AML-193 (cell line): ENCODE measurements at regions not wholly inside any gene's neighbourhood (a gene's known extent, or its start where the extent isn't known, plus 50 kb on each side); places are given as distances from the start of the nearest gene placed in this dataset.
"Not testable (repeated sequence)": the region's sequence is repeated elsewhere in the genome, so short reads cannot be mapped to it uniquely, and the experiment has no call there.

Experiments
- DNase-seq, 2 experiments: peaks; one replicate each; lab custom pipeline; 2025; lab: John Stamatoyannopoulos, UW

DNA sequence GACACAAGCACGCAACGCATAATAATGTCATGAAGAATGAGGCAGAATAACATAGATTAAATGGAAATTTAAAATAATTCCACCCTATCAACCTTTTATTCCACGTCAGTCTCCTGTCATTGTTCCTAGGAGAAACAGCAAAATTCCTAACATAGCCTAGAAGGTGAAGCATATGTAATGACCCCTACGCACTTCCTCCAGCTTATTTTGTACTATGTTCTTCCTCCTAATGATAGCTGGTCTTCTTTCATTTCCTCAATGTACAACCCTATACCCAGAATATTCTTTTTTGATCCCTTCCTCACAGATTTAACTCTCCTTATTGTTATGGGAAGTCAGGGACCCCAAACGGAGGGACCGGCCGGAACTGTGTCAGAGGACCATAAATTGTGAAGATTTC lies 122.0 kb upstream of the CARMIL1 start:
- DNase-seq: no peak

DNA sequence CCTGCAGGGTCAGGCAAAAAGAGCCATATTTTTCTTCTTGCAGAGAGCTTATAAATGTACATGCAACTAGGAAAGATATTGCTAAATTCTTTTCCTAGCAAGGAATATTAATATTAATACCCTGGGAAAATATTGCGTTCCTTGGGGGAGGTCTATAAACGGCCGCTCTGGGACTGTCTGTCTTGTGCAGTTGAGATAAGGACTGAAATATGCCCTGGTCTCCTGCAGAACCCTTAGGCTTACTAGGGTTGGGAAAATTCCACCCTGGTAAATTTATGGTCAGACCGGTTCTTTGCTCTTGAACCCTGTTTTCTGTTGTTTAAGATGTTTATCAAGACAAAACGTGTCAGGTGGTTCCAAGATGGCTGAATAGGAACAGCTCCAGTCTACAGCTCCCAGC lies 121.3 kb upstream of the CARMIL1 start:
- no peak for DNase-seq

DNA sequence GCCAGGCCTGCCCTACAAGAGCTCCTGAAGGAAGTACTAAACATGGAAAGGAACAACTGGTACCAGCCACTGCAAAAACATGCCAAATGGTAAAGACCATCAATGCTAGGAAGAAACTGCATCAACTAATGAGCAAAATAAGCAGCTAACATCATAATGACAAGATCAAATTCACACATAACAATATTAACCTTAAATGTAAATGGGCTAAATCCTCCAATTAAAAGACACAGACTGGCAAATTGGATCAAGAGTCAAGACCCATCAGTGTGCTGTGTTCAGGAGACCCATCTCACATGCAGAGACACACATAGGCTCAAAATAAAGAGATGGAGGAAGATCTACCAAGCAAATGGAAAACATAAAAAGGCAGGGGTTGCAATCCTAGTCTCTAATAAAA lies 119.0 kb upstream of the CARMIL1 start:
- DNase-seq: not testable (repeated sequence)

DNA sequence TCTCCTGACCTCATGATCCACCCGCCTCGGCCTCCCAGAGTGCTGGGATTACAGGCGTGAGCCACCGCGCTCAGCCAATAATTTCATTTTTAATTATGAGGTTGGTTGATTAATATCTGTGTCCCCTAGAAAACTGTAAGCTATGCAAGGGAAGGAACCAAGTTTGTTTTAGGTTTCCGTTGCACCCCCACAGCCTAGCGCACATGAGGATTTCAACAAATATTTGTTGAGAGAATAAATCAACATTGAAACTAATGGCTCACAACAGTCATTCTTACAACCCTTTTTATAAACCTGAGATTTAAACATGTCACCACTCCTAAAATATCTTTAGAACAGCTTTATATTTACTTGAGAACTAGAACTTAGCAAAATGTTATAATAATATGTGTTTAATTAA lies 114.0 kb upstream of the CARMIL1 start:
- no peak for DNase-seq

DNA sequence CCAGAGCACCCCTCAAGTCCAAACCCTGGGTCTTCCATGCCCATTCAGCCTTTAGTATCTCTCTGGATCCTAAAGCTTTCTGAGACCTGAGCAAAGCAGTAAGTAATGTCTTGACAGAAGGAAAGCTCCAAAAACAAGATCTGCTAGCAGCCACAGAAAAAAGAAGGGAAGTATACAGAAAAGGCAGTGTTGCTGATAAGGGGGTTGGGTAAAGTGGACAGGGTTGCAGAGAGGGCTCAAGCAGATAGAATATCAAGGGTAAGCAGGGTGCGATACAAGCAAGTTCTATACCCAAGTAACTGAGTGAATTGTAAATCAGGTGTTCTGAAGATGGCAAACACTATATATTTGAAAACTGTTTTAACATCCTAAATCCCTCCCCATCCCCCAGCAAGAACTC lies 113.4 kb upstream of the CARMIL1 start:
- DNase-seq: no peak

DNA sequence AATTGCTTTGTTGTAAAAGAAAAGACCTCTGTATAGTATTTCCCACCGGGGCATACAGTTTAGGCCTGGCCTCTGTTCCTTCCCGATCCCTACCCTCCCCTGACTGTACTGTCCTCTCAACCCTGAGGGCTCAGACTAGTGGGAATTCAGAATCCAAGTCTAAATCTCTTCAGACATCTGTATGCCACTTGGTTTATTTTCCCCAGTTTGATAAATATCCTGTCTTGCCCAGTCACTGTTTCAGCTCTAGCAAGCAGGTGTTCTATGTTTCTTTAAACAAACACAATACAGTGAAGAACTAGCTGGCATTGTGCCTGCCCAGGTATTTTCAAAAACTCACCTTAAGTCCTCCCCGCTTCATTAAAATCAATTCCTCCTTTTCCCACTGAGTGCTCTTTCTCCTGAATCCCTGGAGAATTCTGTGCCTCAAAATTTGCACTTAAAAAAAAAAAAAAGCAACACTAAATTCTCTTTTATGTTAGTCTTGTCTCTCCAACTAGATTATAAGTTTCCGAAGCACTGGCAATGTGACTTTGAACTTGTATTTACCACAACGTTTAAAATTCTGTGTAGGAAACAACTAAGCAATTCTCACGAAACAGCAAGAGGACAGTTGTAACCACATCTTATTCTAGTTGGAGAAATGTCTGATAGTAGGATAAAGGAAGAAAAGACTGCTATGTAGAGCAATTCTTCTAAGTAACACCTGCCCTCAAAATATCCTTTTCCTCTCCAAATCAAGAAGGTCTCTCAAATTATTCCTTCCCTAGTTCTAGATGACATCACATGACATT lies 112.0 kb upstream of the CARMIL1 start:
- no peak for DNase-seq

DNA sequence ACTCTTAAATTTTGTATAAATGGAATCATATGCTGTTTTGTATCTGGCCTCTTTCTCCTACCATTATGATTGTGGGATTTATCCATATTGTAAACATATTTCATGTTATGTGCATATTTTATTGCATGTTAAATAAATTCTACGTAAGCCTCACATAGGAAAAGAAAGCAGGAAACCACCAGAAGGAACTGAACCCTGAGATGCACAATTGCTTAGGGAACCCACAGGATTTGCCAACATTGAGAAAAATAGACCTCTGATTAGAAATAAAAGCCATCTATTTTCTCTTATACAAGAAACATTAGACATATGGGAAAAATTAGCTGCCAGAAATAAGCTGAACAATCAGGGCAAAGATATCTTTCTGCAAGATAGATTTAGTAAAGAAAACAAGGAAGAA lies 111.2 kb upstream of the CARMIL1 start:
- peak; percentile 55 to 58 for DNase-seq

DNA sequence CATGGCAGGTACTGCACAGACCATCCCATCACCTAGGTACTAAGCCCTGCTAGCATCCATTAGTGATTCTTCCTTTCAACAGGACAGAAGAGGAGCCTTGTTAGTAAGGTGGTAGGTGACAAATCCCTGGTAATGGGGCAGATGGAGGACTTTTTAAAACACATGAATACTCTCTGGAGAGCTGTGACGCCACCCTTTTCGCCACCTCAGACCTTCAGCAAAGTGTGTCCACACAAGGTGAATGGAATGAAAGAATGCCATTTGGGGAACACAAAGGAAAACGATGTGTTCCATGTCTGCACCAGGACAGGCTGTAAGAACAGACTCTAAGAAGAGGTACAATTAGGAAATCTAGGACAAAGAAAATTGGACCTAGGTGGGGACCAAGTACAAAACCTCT lies 110.5 kb upstream of the CARMIL1 start:
- DNase-seq: no peak

DNA sequence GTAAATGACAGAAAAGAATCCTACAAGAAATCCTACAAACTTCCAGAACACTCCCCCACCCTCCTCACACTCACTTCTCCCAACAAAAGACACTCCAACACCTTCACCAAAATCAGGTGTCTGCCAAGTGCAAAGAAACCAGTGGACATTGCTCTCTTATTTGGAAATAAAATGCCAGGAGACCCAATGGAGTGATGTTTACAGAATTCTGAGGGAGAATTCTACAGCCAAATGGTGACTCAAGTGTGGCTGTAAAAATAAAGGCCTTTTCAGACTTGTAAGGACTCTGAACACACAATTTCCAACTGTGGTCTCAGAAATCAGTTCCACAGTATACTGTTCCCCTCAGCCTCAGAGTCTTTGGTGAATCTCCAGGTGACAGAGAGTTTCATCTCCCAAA lies 109.6 kb upstream of the CARMIL1 start:
- DNase-seq: no peak

DNA sequence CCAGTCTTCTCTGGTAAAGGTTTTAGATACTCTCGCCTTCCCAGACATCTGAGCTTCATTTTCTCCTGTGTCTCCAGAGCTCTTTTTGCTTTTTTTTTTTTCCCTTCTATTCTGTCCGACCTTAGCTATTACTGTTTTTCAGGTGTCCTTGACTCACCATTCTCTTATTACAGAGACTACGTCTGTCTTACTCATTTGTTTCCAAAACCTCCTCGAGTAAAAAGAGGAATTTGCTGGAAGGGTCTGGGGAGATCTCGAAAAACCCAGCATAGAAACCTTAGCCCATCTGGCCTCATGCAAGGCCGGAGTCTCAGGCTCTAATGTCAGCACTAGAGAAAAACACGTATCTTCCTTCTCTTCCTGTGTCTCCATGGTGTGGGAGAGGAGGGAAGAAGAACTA lies 109.2 kb upstream of the CARMIL1 start:
- no peak for DNase-seq

DNA sequence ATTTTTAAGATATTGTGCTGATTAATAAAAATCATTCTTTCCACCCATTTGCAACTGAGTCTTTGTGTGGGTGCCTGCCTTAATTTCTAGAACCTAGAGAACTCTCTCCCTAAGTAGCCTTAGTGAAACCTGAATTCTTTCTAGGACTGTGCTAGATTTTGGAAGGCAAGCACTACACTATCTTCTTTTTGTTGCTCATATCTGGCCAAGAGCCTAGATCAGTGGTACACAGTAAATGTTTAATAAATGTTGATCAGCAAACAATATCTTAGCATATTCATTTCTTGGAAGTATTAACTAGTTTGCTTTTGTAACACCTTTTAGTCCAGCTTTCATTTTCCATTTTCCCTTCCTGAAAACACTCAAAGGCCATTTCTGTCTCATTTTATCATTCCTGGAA lies 108.5 kb upstream of the CARMIL1 start:
- no peak for DNase-seq

DNA sequence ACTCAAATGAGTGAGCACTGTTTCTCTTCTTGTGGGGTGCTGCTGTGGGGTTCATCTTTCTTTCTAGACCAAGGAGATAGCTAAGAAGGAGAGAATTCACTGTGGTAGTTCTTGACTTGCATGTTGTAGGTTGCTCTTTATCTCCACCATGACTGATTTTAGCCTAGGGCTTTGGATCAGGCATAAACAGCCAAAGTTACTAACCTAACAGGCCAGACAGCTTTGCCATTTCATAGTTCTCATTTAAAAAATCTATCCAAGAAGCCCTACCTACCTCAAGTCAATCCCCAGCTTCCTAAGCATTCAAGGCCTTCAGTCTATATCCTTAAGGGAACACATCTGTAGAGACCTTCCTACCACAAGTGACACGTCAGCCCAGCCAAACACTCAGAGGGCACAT lies 107.9 kb upstream of the CARMIL1 start:
- no peak for DNase-seq

DNA sequence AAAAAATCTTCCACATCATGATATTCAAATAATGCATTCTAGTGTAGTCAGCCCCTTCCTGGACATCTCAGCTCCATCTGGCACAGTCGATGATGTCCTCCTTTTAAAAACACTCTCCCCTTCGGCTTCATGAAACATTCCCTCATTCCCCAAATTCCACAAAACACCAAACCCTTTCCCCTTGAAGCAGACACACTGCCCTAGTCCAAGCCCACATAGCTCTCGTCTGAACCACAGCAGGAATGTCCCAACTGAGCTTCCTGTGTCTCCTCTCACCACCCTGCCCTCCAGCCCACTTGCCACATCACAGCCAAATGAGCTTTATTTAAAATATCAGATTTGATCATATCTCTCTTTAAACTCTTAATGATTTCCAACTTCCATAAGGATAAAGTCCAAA lies 106.4 kb upstream of the CARMIL1 start:
- DNase-seq: no peak

DNA sequence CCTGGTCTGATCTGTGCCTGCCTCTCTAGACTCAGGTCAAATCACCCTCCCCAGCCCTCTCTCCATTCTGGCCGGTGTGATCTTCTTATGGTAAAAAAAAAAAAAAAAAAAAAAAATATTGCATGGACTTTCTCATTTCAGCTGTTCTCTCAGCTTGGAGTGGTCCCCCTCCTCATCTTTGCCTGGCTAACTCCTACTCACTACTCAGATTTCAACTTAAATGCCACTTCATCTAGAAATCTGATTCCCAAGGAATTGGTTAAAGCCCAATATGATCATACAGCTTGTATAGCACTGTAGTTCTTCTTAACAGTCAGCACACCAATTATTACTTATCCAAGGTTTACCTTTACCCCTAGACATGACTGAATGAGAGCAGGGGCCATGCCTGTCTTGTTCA lies 105.9 kb upstream of the CARMIL1 start:
- no peak for DNase-seq

DNA sequence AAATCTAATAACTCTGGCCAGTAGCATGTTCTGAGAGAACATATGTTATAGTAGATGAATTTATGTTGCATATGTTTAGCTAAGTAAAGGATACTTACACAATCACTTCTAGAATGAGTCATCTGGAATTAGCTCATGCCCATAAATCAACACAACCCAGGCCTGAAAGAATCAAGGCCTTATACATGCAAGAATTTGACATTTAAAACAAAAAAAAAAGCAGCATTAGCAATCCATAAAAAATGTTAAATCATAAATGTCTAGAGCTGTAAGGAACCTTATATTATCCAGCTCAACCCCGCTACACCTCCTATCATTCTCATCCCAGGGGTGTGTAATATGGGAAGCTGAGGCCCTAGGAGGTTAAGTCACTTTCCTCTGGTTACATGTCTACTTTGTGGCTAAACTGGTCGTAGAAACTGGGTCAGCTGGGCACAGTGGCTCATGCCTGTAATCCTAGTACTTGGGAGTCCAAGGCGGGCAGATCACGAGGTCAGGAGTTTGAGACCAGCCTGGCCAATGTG lies 105.2 kb upstream of the CARMIL1 start:
- peak; percentile 83 to 88 for DNase-seq

DNA sequence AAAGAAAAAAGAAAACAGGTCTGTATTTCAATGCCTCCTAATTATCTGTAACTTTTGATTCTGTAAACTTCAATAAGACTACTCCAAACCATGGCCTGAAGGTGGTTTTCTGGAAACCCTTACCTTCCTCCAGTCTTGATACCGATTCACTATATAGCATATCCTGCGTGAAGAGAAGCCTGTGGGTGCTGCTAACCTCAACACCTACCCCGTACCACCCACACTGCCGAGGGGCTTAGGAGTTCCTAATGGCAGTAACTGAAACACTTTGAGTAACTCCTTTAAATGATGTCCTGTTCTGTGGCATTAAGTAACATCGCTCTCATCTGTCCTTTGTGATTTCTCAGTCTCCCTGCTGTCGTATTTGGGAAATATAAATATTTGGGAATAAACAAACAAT lies 104.5 kb upstream of the CARMIL1 start:
- DNase-seq: no peak

DNA sequence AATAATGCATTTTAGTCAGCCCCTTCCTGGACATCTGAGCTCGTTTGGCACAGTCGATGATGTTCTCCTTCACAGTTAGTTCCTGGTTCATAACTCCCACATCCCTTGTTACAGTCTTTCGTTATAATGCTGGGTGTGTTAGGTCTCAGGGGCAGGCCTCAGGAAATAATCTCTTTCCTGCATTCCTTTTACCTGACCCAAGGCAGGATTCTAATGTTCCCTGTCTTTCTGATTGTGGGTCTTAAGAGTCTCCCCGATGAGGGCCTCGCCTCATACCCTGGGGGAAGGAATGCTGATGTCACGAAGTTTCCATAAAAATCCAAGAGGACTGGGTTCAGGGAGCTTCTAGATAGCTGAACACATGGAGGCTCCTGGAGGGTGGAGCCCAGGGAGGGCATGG lies 104.0 kb upstream of the CARMIL1 start:
- DNase-seq: no peak

DNA sequence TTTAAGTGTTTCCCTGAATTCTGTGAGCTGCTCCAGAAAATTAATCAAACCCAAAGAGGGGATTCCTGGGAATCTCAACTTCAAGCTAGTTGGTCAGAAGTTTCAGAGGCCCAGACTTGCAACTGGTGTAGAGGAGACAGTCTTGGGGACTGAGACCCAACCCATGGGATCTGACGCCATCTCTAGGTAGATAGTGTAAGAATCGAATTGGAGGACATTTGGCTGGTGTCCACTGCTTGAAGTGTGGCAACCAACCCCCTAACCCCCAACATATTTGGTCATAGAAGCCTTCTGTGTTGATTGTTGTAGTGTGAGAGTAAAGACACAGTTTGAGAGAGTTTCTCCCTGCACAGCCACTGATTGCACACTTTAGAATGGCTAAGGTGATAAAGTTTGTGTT lies 103.5 kb upstream of the CARMIL1 start:
- DNase-seq: no peak

DNA sequence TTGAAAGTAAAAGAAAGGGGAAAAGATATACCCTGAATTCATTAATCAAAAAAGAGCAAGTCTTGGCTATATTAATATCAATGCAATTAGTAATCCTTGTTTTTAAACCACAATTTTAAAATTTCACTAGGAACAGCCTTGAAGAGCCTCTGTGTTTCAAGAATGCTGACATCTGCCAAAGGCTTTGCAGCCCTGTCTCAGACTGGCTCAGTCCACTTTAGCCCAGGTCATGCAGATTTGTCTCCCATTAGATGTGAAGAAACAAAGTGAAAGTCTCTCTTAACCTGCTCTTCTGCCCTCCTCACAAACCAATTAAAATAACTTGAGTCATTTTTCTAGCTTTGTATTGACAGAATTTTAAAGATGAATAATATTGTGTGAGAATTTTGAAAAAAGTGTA lies 102.7 kb upstream of the CARMIL1 start:
- no peak for DNase-seq

DNA sequence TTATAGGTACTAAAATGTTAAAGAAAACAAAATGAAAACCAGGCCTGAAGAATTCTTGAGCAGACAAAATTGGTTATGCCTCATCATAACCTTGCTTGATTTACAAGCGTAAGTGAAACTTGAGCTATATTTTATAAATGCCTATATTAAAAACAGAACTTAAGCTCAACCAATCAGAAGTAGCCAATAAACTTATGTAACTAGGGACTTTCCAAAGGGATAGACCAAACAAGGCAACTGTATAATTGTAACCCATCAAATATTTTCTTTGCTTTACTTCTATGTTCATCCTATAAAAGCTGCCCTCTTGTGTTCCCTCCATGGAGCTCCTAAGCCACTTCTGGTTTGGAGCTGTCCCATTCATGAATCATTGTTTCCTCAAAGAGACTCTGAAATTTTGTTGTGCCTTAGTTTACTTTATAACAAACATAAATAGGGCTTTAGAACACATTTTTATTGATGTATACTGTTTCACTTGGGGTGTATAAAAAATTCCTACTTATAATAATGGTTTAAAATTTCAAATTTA lies 101.6 kb upstream of the CARMIL1 start:
- DNase-seq: no peak

DNA sequence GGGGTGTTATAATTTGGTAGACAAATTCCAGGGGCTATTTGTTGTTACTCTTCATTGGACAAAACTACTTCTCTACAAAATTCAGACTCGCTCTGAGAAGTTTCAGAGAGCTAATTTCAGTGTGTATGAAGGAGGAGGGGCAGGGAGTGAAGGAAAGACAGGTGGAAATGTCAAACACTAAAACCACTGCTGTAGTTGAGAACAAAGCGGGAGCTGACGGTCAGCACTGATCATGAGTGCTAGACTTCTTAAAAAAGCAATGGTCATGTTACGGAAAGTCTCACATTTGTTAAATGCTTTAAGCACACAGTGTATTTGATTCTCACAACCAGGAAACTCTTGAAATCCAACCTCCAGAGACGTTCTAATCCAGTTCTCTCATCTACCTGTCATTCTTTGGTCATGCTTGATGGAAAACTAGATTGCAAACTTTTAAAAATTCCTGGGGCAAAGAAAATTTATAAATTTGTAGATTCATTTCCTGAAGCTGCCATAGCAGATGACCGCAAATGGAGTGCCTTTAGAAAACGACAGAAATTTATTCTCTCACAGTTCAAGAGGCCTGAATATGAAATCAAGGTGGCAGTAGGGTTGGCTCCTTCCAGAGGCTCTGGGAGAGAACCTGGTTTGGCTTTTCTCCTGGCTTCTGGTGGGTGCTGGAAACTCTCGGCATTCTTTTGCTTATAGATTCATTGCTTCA lies 100.7 kb upstream of the CARMIL1 start:
- no peak for DNase-seq

DNA sequence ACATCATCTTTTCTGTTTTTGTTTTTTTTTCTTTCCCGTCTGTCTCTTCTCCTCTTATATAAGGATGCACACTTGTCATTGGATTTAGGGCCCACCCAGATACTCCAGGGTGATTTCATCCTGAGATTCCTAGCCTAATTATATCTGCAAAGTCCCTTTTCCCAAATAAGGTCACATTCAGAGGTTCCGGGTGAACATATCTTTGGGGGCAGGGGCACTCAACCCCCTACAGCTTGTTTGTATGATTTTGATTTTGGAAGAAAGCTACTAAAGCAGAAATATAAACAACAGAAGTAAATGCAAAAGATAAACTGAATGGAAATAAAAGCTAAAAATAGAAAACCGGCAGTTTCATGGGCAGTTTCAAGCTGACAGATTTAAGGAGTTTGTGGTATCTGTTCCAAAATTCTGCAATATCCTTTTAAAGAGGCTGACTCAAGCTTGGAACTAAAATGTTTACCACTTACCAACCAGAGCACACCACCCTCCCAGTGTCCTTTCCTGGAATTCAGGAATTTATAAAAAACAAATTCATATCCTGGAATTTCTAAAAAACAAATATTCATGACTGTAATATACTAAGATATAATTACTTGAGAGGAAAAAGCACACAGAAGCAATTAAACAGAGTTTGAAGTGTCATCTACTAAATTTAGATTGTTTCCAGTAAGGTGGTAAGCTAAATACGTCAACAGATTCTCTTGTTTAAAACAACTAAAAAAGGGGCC lies 100.0 kb upstream of the CARMIL1 start:
- no peak for DNase-seq
